ENCODE measurements at regions not wholly inside any gene's neighbourhood (a gene's known extent, or its start where the extent isn't known, plus 50 kb on each side); places are given as distances from the start of the nearest gene placed in this dataset.
A peak's percentile ranks its signal among the peaks of the same experiment; 100 is the strongest.

- H3K36me3 ChIP-seq = no peaks in the 10 kb centered on the region
- H3K27me3 ChIP-seq = no peaks in the 10 kb centered on the region
- no peak overlapping the region for H3K4me3 ChIP-seq
- H3K9me3 ChIP-seq = peaks cover 3% of the 10 kb centered on the region
- peak; percentile 67 for DNase-seq
Observed at GRCh38 chr7:25032774-25033743, 53.1 kb upstream of the OSBPL3 start.

GRCh38 chr7:25031432-25031831, 51.5 kb upstream of the OSBPL3 start:
- Histone ChIP-seq H3K4me3 (no peak overlapping the region), H3K27me3 (no peaks in the 10 kb centered on the region), H3K9me3 (peaks cover 3% of the 10 kb centered on the region), H3K36me3 (no peaks in the 10 kb centered on the region)
- no peak for DNase-seq

- Histone ChIP-seq H3K36me3 (no peaks in the 10 kb centered on the region), H3K4me3 (no peak overlapping the region), H3K27me3 (no peaks in the 10 kb centered on the region), H3K9me3 (peaks cover 3% of the 10 kb centered on the region)
- DNase-seq = no peak
Observed at GRCh38 chr7:25031007-25031406, 51.0 kb upstream of the OSBPL3 start.

Measured in MG63 (cell line).